ENCODE measurements at regions not wholly inside any gene's neighbourhood (a gene's known extent, or its start where the extent isn't known, plus 50 kb on each side); places are given as distances from the start of the nearest gene placed in this dataset.

- TF ChIP-seq RNF2 (IDR thresholded peaks at IDR 0.05; ENCODE audit: borderline replicate concordance, low read depth, low read length, missing control alignments, poor library complexity, severe bottlenecking), result no peak
- TF ChIP-seq GABPA (IDR thresholded peaks at IDR 0.05; ENCODE audit: borderline replicate concordance, insufficient read depth, low read length), result no peak
- no peak for TF ChIP-seq RAD21 (IDR thresholded peaks at IDR 0.05 in 1 of 2, conservative IDR thresholded peaks at IDR 0.05 in 1 of 2; ENCODE audit: low read depth in 2 of 2, low read length in 2 of 2)
- no peak for TF ChIP-seq HDAC6 (IDR thresholded peaks at IDR 0.05; ENCODE audit: low read depth, low read length)
- no peak for TF ChIP-seq CHD7 (IDR thresholded peaks at IDR 0.05; ENCODE audit: insufficient replicate concordance, low read length)
- no peak for TF ChIP-seq KDM1A (IDR thresholded peaks at IDR 0.05; ENCODE audit: borderline replicate concordance, low read length)
- no peak for TF ChIP-seq BRCA1 (IDR thresholded peaks at IDR 0.05; ENCODE audit: low read depth, low read length)
- TF ChIP-seq EZH2 (IDR thresholded peaks at IDR 0.05; ENCODE audit: low read depth, low read length, severe bottlenecking), result no peak
- no peak for TF ChIP-seq POU5F1 (IDR thresholded peaks at IDR 0.05; ENCODE audit: low read depth, low read length)
Observed at GRCh38 chr3:117217760-117218316, 508.3 kb downstream of the TUSC7 start (continued).
